ENCODE measurements at regions not wholly inside any gene's neighbourhood (a gene's known extent, or its start where the extent isn't known, plus 50 kb on each side); places are given as distances from the start of the nearest gene placed in this dataset.

DNA sequence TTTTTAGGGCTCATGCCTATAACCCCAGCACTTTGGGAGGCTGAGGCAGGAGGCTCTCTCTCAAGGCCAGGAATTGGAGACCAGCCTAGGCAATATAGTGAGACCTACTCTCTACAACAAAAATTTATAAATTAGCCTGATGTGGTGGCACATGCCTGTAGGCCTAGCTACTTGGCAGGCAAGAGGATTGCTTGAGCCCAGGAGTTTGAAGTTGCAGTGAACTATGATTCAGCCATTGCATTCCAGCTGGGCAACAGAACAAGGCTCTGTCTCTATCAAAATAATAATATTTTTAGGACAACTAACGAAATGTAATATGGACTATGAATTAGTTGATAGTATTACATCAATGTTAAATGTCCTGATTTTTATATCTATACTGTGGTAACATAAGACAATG lies 68.8 kb upstream of the ARID1A start:
- TF ChIP-seq, protein P1, sequence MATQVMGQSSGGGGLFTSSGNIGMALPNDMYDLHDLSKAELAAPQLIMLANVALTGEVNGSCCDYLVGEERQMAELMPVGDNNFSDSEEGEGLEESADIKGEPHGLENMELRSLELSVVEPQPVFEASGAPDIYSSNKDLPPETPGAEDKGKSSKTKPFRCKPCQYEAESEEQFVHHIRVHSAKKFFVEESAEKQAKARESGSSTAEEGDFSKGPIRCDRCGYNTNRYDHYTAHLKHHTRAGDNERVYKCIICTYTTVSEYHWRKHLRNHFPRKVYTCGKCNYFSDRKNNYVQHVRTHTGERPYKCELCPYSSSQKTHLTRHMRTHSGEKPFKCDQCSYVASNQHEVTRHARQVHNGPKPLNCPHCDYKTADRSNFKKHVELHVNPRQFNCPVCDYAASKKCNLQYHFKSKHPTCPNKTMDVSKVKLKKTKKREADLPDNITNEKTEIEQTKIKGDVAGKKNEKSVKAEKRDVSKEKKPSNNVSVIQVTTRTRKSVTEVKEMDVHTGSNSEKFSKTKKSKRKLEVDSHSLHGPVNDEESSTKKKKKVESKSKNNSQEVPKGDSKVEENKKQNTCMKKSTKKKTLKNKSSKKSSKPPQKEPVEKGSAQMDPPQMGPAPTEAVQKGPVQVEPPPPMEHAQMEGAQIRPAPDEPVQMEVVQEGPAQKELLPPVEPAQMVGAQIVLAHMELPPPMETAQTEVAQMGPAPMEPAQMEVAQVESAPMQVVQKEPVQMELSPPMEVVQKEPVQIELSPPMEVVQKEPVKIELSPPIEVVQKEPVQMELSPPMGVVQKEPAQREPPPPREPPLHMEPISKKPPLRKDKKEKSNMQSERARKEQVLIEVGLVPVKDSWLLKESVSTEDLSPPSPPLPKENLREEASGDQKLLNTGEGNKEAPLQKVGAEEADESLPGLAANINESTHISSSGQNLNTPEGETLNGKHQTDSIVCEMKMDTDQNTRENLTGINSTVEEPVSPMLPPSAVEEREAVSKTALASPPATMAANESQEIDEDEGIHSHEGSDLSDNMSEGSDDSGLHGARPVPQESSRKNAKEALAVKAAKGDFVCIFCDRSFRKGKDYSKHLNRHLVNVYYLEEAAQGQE (IDR thresholded peaks at IDR 0.05; ENCODE audit: borderline replicate concordance): no peak
- TF ChIP-seq, protein P1 (CRISPR knock-in tag; IDR thresholded peaks at IDR 0.05; ENCODE audit: low read depth): no peak
- TF ChIP-seq KDM5B (IDR thresholded peaks at IDR 0.05; ENCODE audit: insufficient replicate concordance, low read depth, low read length) (no peak), NFE2 (IDR thresholded peaks at IDR 0.05; ENCODE audit: low read depth) (no peak), SUPT5H (IDR thresholded peaks at IDR 0.05) (no peak), RAD21 (CRISPR knock-in tag; conservative IDR thresholded peaks at IDR 0.05 in 1 of 2, IDR thresholded peaks at IDR 0.05 in 1 of 2) (no peak), CBFB (CRISPR knock-in tag; IDR thresholded peaks at IDR 0.05) (no peak), ZNF707 (CRISPR knock-in tag; conservative IDR thresholded peaks at IDR 0.05) (no peak), ZNF232 (CRISPR knock-in tag; IDR thresholded peaks at IDR 0.05) (no peak), RNF2 (IDR thresholded peaks at IDR 0.05) (no peak), RBBP5 (IDR thresholded peaks at IDR 0.05; ENCODE audit: borderline replicate concordance, insufficient read depth, low read length, poor library complexity, severe bottlenecking) (no peak), JUN (IDR thresholded peaks at IDR 0.05; ENCODE audit: borderline replicate concordance, low read depth, low read length) (no peak), JUN (CRISPR knock-in tag; IDR thresholded peaks at IDR 0.05; ENCODE audit: borderline replicate concordance) (no peak), CEBPZ (IDR thresholded peaks at IDR 0.05; ENCODE audit: borderline replicate concordance, low read depth, low read length) (no peak), POLR2AphosphoS5 (IDR thresholded peaks at IDR 0.05; ENCODE audit: control insufficient read depth, insufficient read depth, low read depth, low read length) (no peak), CTCF (IDR thresholded peaks at IDR 0.05 in 2 of 3, conservative IDR thresholded peaks at IDR 0.05 in 1 of 3; ENCODE audit: insufficient read depth in 2 of 3, low read depth in 1 of 3, low read length in 3 of 3) (no peak)
